ENCODE measurements at regions not wholly inside any gene's neighbourhood (a gene's known extent, or its start where the extent isn't known, plus 50 kb on each side); places are given as distances from the start of the nearest gene placed in this dataset.

- Mint-ChIP-seq H3K27me3 (no peaks in the 10 kb centered on the region), H3K9me3 (no peaks in the 10 kb centered on the region), H3K4me1 (ENCODE audit: unreplicated experiment) (no peaks in the 10 kb centered on the region), H3K27ac (no peak overlapping the region), H3K4me3 (no peak overlapping the region), H3K36me3 (no peaks in the 10 kb centered on the region)
- no peak for DNase-seq (ENCODE audit: extremely low spot score, unreplicated experiment)
- no peak for TF ChIP-seq CTCF (conservative IDR thresholded peaks at IDR 0.05)
Measured at GRCh38 chr7:54964136-54964535, 54.7 kb upstream of the EGFR start.

- no peaks in the 10 kb centered on the region for H3K4me1 Mint-ChIP-seq (ENCODE audit: unreplicated experiment)
- DNase-seq (ENCODE audit: extremely low spot score, unreplicated experiment) = no peak
- H3K27me3 Mint-ChIP-seq = no peaks in the 10 kb centered on the region
- no peaks in the 10 kb centered on the region for H3K9me3 Mint-ChIP-seq
- H3K27ac Mint-ChIP-seq = no peak overlapping the region
- H3K4me3 Mint-ChIP-seq = no peak overlapping the region
- no peak for TF ChIP-seq CTCF (conservative IDR thresholded peaks at IDR 0.05)
- no peaks in the 10 kb centered on the region for H3K36me3 Mint-ChIP-seq
Measured at GRCh38 chr7:54967377-54967776, 51.4 kb upstream of the EGFR start.

DNA sequence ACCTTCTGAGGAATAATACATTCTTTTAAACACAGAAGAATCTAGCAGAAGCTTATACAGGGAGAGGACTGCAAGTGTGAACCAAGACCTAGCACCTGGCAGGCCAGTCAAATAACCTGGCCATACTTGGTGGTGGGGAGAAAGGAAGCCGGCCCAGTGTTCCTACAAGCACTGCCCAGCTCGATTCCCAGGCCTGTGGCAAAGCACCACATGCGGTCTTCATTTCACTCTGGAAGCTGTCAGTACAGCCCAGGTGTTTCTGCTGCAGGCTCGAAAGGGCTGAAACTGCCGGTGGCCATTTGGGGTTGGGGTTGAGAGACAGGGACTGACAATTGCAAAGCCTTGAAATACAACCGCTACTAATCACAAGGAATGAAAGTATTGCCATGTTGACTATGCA is 50.8 kb upstream of the EGFR start:
- TF ChIP-seq CTCF (conservative IDR thresholded peaks at IDR 0.05) = no peak
- Mint-ChIP-seq H3K4me1 (ENCODE audit: unreplicated experiment) (no peaks in the 10 kb centered on the region), H3K4me3 (no peak overlapping the region), H3K36me3 (no peaks in the 10 kb centered on the region), H3K27ac (no peak overlapping the region), H3K9me3 (peaks cover 5% of the 10 kb centered on the region), H3K27me3 (no peaks in the 10 kb centered on the region)
- DNase-seq (ENCODE audit: extremely low spot score, unreplicated experiment) = no peak
